ENCODE measurements at regions not wholly inside any gene's neighbourhood (a gene's known extent, or its start where the extent isn't known, plus 50 kb on each side); places are given as distances from the start of the nearest gene placed in this dataset.
"Not testable (repeated sequence)": the region's sequence is repeated elsewhere in the genome, so short reads cannot be mapped to it uniquely, and the experiment has no call there.

- Histone ChIP-seq H3K27ac (no peak overlapping the region), H3K36me3 (no peaks in the 10 kb centered on the region), H3K4me3 (replicated peaks in 1 of 3) (no peak overlapping the region), H3K27me3 (no peaks in the 10 kb centered on the region), H3K9me3 (no peaks in the 10 kb centered on the region), H3K4me1 (no peaks in the 10 kb centered on the region)
- WGBS, 2 donors = 48 to 63% methylated on average over 3 of the region's 3 CpGs
- DNase-seq = no peak
- intact Hi-C loops (cut with DNase I) = no loop called here
- TF ChIP-seq POLR2A (IDR thresholded peaks at IDR 0.05) (no peak), CTCF (IDR thresholded peaks at IDR 0.05) (no peak)
Observed at GRCh38 chr12:82300611-82301010, 57.6 kb downstream of the CCDC59 start.

- intact Hi-C loops (cut with DNase I) = no loop called here
- Histone ChIP-seq H3K36me3 (no peaks in the 10 kb centered on the region), H3K4me3 (replicated peaks in 1 of 3) (no peak overlapping the region), H3K9me3 (no peaks in the 10 kb centered on the region), H3K27me3 (no peaks in the 10 kb centered on the region), H3K4me1 (no peaks in the 10 kb centered on the region), H3K27ac (no peak overlapping the region)
- no peak for DNase-seq
- 4 to 11% methylated on average over 2 of the region's 2 CpGs for WGBS, 2 donors
- TF ChIP-seq CTCF (IDR thresholded peaks at IDR 0.05) (no peak), POLR2A (IDR thresholded peaks at IDR 0.05) (no peak)
Observed at GRCh38 chr12:82299319-82300025, 58.7 kb downstream of the CCDC59 start.

GRCh38 chr12:82290415-82290814, 67.8 kb downstream of the CCDC59 start:
- H3K36me3 ChIP-seq = no peaks in the 10 kb centered on the region
- no peak overlapping the region for H3K4me3 ChIP-seq (replicated peaks in 1 of 3)
- no peak for TF ChIP-seq POLR2A (IDR thresholded peaks at IDR 0.05)
- TF ChIP-seq CTCF (IDR thresholded peaks at IDR 0.05) = no peak
- no peaks in the 10 kb centered on the region for H3K4me1 ChIP-seq
- no peaks in the 10 kb centered on the region for H3K9me3 ChIP-seq
- intact Hi-C loops (cut with DNase I) = no loop called here
- no peak overlapping the region for H3K27ac ChIP-seq
- H3K27me3 ChIP-seq = no peaks in the 10 kb centered on the region
- WGBS, 2 donors = 48 to 58% methylated on average over 2 of the region's 2 CpGs
- DNase-seq = no peak

GRCh38 chr12:82281335-82281734, 76.9 kb downstream of the CCDC59 start:
- H3K27me3 ChIP-seq; H3K4me1 ChIP-seq; H3K36me3 ChIP-seq; H3K9me3 ChIP-seq; DNase-seq; H3K4me3 ChIP-seq (replicated peaks in 1 of 3); H3K27ac ChIP-seq; intact Hi-C loops (cut with DNase I): not testable (repeated sequence)
- WGBS, 2 donors = 29 to 38% methylated on average over 1 of the region's 1 CpG

GRCh38 chr12:82279536-82280058, 78.6 kb downstream of the CCDC59 start:
- 86% methylated on average over 3 of the region's 3 CpGs for WGBS, 2 donors

More at GRCh38 chr12:82279536-82280058, 78.6 kb downstream of the CCDC59 start:
- Histone ChIP-seq H3K27me3 (no peaks in the 10 kb centered on the region), H3K36me3 (no peaks in the 10 kb centered on the region), H3K27ac (no peak overlapping the region), H3K4me1 (no peaks in the 10 kb centered on the region), H3K4me3 (replicated peaks in 1 of 3) (no peak overlapping the region), H3K9me3 (no peaks in the 10 kb centered on the region)
- TF ChIP-seq CTCF (IDR thresholded peaks at IDR 0.05) = no peak
- TF ChIP-seq POLR2A (IDR thresholded peaks at IDR 0.05) = no peak
- intact Hi-C loops (cut with DNase I) = no loop called here
- no peak for DNase-seq

Data from thyroid gland (tissue), 4 donors.